Astrocyte (in vitro differentiated cells and primary cell): ENCODE measurements at regions not wholly inside any gene's neighbourhood (a gene's known extent, or its start where the extent isn't known, plus 50 kb on each side); places are given as distances from the start of the nearest gene placed in this dataset.
A peak's percentile ranks its signal among the peaks of the same experiment; 100 is the strongest.

ENCODE experiments used
- DNase-seq: peaks from one replicate; pipeline ENCODE4 v3.0.0-alpha.2; 2010; ENCODE audit warnings: low read depth
- FAIRE-seq: peaks from 2 replicates; lab custom pipeline; 2011; peaks lifted over from hg19 to GRCh38; lab: Jason Lieb, UNC
- H2AFZ ChIP-seq: 2 replicates; pipeline ENCODE4 v1.6.0; 2012; ENCODE audit warnings: low read depth, low read length, inconsistent platforms
- H3K27ac ChIP-seq: 2 replicates; pipeline ENCODE4 v1.5.1; 2011; ENCODE audit warnings: low read depth, low read length, inconsistent platforms
- H3K27me3 ChIP-seq: 2 replicates; pipeline ENCODE4 v1.6.0; 2011; ENCODE audit warnings: low read length, inconsistent platforms; ENCODE audit not compliant: insufficient read depth
- H3K36me3 ChIP-seq: 2 replicates; pipeline ENCODE4 v1.5.1; 2011; ENCODE audit warnings: low read length, inconsistent platforms; ENCODE audit not compliant: insufficient read depth
- H3K4me1 ChIP-seq: 2 replicates; pipeline ENCODE4 v1.5.1; 2011; ENCODE audit warnings: low read length, inconsistent platforms; ENCODE audit not compliant: insufficient read depth
- H3K4me2 ChIP-seq: 2 replicates; pipeline ENCODE4 v1.6.0; 2012; ENCODE audit warnings: low read length, inconsistent platforms
- H3K4me3 ChIP-seq: 2 replicates; pipeline ENCODE4 v1.5.1; 2011; ENCODE audit warnings: low read depth, mild to moderate bottlenecking, low read length, inconsistent platforms; ENCODE audit not compliant: insufficient read depth
- H3K79me2 ChIP-seq: 2 replicates; pipeline ENCODE4 v1.6.0; 2012; ENCODE audit warnings: mild to moderate bottlenecking, low read length, inconsistent platforms; ENCODE audit not compliant: insufficient read depth
- H3K9ac ChIP-seq: 2 replicates; pipeline ENCODE4 v1.6.0; 2012; ENCODE audit warnings: mild to moderate bottlenecking, low read length, inconsistent platforms
- H3K9me3 ChIP-seq: 2 replicates; pipeline ENCODE4 v1.5.1; 2012; ENCODE audit warnings: low read depth, mild to moderate bottlenecking, low read length, inconsistent platforms; ENCODE audit not compliant: insufficient read depth
- H4K20me1 ChIP-seq: 2 replicates; pipeline ENCODE4 v1.6.0; 2012; ENCODE audit warnings: low read length, inconsistent platforms; ENCODE audit not compliant: insufficient read depth
- H3K27ac Mint-ChIP-seq: one replicate; pipeline ENCODE4 v1.8.0; 2021; ENCODE audit warnings: mild to moderate bottlenecking, mixed read lengths; ENCODE audit not compliant: unreplicated experiment
- H3K27me3 Mint-ChIP-seq: one replicate; pipeline ENCODE4 v1.8.0; 2021; ENCODE audit warnings: low read depth, mixed read lengths; ENCODE audit not compliant: unreplicated experiment
- H3K36me3 Mint-ChIP-seq: one replicate; pipeline ENCODE4 v1.8.0; 2021; ENCODE audit warnings: low read depth, mixed read lengths; ENCODE audit not compliant: unreplicated experiment
- H3K4me1 Mint-ChIP-seq: one replicate; pipeline ENCODE4 v1.8.0; 2021; ENCODE audit warnings: low read depth, mixed read lengths; ENCODE audit not compliant: unreplicated experiment
- H3K4me3 Mint-ChIP-seq: one replicate; pipeline ENCODE4 v1.8.0; 2021; ENCODE audit warnings: mild to moderate bottlenecking, moderate library complexity, mixed read lengths; ENCODE audit not compliant: unreplicated experiment
- H3K9me3 Mint-ChIP-seq: one replicate; pipeline ENCODE4 v1.8.0; 2021; ENCODE audit warnings: mild to moderate bottlenecking, mixed read lengths; ENCODE audit not compliant: unreplicated experiment
- CTCF ChIP-seq: IDR thresholded peaks from 2 replicates; pipeline ENCODE4 v1.5.1; 2011; ENCODE audit warnings: low read depth, mild to moderate bottlenecking, inconsistent platforms, low read length, moderate library complexity; ENCODE audit not compliant: insufficient read depth
- EZH2 ChIP-seq: IDR thresholded peaks from 2 replicates; pipeline ENCODE4 v1.6.1; 2012; ENCODE audit warnings: mild to moderate bottlenecking, low read length, inconsistent platforms; ENCODE audit not compliant: insufficient read depth

GRCh38 chr4:4775493-4776004 lies 83.9 kb upstream of the MSX1 start:
- no peak overlapping the region for H3K4me3 ChIP-seq
- Mint-ChIP-seq H3K9me3 (peaks cover 2% of the 10 kb centered on the region), H3K4me3 (no peak overlapping the region), H3K27ac (no peak overlapping the region), H3K27me3 (peaks cover 18% of the 10 kb centered on the region), H3K36me3 (no peaks in the 10 kb centered on the region), H3K4me1 (peaks cover 2% of the 10 kb centered on the region)
- H3K36me3 ChIP-seq: no peaks in the 10 kb centered on the region
- H3K79me2 ChIP-seq: no peaks in the 10 kb centered on the region
- no peak overlapping the region for H3K27ac ChIP-seq
- H3K9ac ChIP-seq: no peak overlapping the region
- DNase-seq (no peak), FAIRE-seq (no peak)
- no peak overlapping the region for H3K4me2 ChIP-seq
- H4K20me1 ChIP-seq: no peaks in the 10 kb centered on the region
- H3K27me3 ChIP-seq: peaks cover 2% of the 10 kb centered on the region
- TF ChIP-seq EZH2 (no peak), CTCF (no peak)
- no peaks in the 10 kb centered on the region for H3K4me1 ChIP-seq
- no peaks in the 10 kb centered on the region for H3K9me3 ChIP-seq
- no peak overlapping the region for H2AFZ ChIP-seq

- H3K9me3 ChIP-seq: no peaks in the 10 kb centered on the region
- H3K4me1 ChIP-seq: no peaks in the 10 kb centered on the region
- Mint-ChIP-seq H3K9me3 (no peaks in the 10 kb centered on the region), H3K27me3 (peaks cover 8% of the 10 kb centered on the region), H3K4me3 (no peak overlapping the region), H3K27ac (no peak overlapping the region), H3K36me3 (no peaks in the 10 kb centered on the region), H3K4me1 (no peaks in the 10 kb centered on the region)
- H3K79me2 ChIP-seq: no peaks in the 10 kb centered on the region
- H3K36me3 ChIP-seq: no peaks in the 10 kb centered on the region
- H3K9ac ChIP-seq: no peak overlapping the region
- H3K4me3 ChIP-seq: no peak overlapping the region
- TF ChIP-seq EZH2 (no peak), CTCF (no peak)
- H3K4me2 ChIP-seq: no peak overlapping the region
- H3K27me3 ChIP-seq: peaks cover 2% of the 10 kb centered on the region
- FAIRE-seq: peak; percentile 34
- H2AFZ ChIP-seq: no peak overlapping the region
- H3K27ac ChIP-seq: no peak overlapping the region
- DNase-seq: no peak
- no peaks in the 10 kb centered on the region for H4K20me1 ChIP-seq
Measured at GRCh38 chr4:4772534-4772933, 86.9 kb upstream of the MSX1 start.

- Histone ChIP-seq H3K79me2 (no peaks in the 10 kb centered on the region), H3K4me2 (no peak overlapping the region)
Measured at GRCh38 chr4:4771160-4771559, 88.3 kb upstream of the MSX1 start.

More at GRCh38 chr4:4771160-4771559, 88.3 kb upstream of the MSX1 start:
- no peak for FAIRE-seq
- Histone ChIP-seq H3K9me3 (no peaks in the 10 kb centered on the region), H3K4me3 (no peak overlapping the region), H3K9ac (no peak overlapping the region), H3K4me1 (peaks cover under 1% of the 10 kb centered on the region), H3K27me3 (peaks cover 2% of the 10 kb centered on the region), H2AFZ (no peak overlapping the region), H4K20me1 (no peaks in the 10 kb centered on the region), H3K27ac (no peak overlapping the region), H3K36me3 (no peaks in the 10 kb centered on the region)
- Mint-ChIP-seq H3K4me1 (peaks cover 3% of the 10 kb centered on the region), H3K27ac (no peak overlapping the region), H3K9me3 (peaks cover 2% of the 10 kb centered on the region), H3K27me3 (peaks cover 4% of the 10 kb centered on the region), H3K4me3 (no peak overlapping the region), H3K36me3 (no peaks in the 10 kb centered on the region)
- no peak for TF ChIP-seq EZH2
- no peak for TF ChIP-seq CTCF
- DNase-seq: no peak
